ENCODE measurements at regions not wholly inside any gene's neighbourhood (a gene's known extent, or its start where the extent isn't known, plus 50 kb on each side); places are given as distances from the start of the nearest gene placed in this dataset.

DNA sequence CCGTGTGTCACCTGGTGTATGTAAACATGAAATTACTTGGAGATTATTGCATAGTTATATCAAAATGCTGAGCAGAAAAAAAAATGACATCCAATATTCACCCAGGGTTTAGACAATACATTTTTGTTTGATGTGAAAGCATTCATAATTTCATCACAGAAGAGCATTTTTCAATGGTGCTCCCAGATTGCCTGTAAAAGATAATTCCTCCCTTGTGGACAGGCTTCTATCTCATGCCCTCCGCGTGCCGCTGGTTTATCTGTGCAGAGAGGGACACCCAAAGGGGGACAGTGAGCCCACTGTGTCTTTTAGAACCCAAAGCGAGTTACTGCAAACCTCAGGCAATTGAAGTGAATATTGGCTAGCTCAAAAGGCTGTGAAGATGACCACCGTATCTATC, 126.2 kb upstream of the KLF6 start:
- TF ChIP-seq, protein P1, sequence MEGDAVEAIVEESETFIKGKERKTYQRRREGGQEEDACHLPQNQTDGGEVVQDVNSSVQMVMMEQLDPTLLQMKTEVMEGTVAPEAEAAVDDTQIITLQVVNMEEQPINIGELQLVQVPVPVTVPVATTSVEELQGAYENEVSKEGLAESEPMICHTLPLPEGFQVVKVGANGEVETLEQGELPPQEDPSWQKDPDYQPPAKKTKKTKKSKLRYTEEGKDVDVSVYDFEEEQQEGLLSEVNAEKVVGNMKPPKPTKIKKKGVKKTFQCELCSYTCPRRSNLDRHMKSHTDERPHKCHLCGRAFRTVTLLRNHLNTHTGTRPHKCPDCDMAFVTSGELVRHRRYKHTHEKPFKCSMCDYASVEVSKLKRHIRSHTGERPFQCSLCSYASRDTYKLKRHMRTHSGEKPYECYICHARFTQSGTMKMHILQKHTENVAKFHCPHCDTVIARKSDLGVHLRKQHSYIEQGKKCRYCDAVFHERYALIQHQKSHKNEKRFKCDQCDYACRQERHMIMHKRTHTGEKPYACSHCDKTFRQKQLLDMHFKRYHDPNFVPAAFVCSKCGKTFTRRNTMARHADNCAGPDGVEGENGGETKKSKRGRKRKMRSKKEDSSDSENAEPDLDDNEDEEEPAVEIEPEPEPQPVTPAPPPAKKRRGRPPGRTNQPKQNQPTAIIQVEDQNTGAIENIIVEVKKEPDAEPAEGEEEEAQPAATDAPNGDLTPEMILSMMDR (IDR thresholded peaks at IDR 0.05), result no peak
- no peak for TF ChIP-seq POLR2A (IDR thresholded peaks at IDR 0.05)

Measured in testis (tissue), 2 donors.